GM12892 (cell line): ENCODE measurements at regions not wholly inside any gene's neighbourhood (a gene's known extent, or its start where the extent isn't known, plus 50 kb on each side); places are given as distances from the start of the nearest gene placed in this dataset.

Experiments
- DNase-seq: peaks from one replicate; pipeline ENCODE4 v3.0.0; 2011; ENCODE audit not compliant: insufficient read length
- FAIRE-seq: peaks from 2 replicates; lab custom pipeline; 2011; peaks lifted over from hg19 to GRCh38; lab: Jason Lieb, UNC
- POLR2A ChIP-seq: IDR thresholded peaks from 2 replicates; pipeline ENCODE4 v1.6.1; 2011; ENCODE audit warnings: low read depth, low read length, control low read depth
- POLR2AphosphoS5 ChIP-seq: IDR thresholded peaks from 2 replicates; pipeline ENCODE4 v1.6.1; 2011; ENCODE audit warnings: low read depth, low read length, control low read depth
- TAF1 ChIP-seq: IDR thresholded peaks from 2 replicates; pipeline ENCODE4 v1.6.1; 2011; ENCODE audit warnings: low read depth, mild to moderate bottlenecking, control low read depth, low read length, borderline replicate concordance

GRCh38 chr2:42877511-42877910 is 85.1 kb upstream of the HAAO start:
- TF ChIP-seq POLR2A (no peak), POLR2AphosphoS5 (no peak), TAF1 (no peak)
- DNase-seq (no peak), FAIRE-seq (no peak)

GRCh38 chr2:42876326-42876751 is 84.0 kb upstream of the HAAO start:
- no peak for DNase-seq

GRCh38 chr2:42875880-42876279 is 83.5 kb upstream of the HAAO start:
- FAIRE-seq (no peak), DNase-seq (no peak)
- no peak for TF ChIP-seq POLR2AphosphoS5
- TF ChIP-seq POLR2A, result no peak
- no peak for TF ChIP-seq TAF1

More at GRCh38 chr2:42876326-42876751, 84.0 kb upstream of the HAAO start:
- no peak for FAIRE-seq
- TF ChIP-seq POLR2A, result no peak
- TF ChIP-seq TAF1, result no peak
- no peak for TF ChIP-seq POLR2AphosphoS5

GRCh38 chr2:42874949-42875801 is 82.8 kb upstream of the HAAO start:
- FAIRE-seq (no peak), DNase-seq (no peak)
- TF ChIP-seq TAF1 (no peak), POLR2AphosphoS5 (no peak), POLR2A (no peak)

- TF ChIP-seq TAF1 (no peak), POLR2A (no peak), POLR2AphosphoS5 (no peak)
- DNase-seq, result no peak
- no peak for FAIRE-seq
Observed at GRCh38 chr2:42872721-42873120, 80.3 kb upstream of the HAAO start.

- no peak for DNase-seq
- no peak for FAIRE-seq
- TF ChIP-seq POLR2A (no peak), POLR2AphosphoS5 (no peak), TAF1 (no peak)
Observed at GRCh38 chr2:42871372-42871771, 79.0 kb upstream of the HAAO start.

- FAIRE-seq (no peak), DNase-seq (no peak)
- no peak for TF ChIP-seq POLR2A
- no peak for TF ChIP-seq POLR2AphosphoS5
- no peak for TF ChIP-seq TAF1
Observed at GRCh38 chr2:42868874-42869273, 76.5 kb upstream of the HAAO start.

- no peak for DNase-seq
- TF ChIP-seq POLR2AphosphoS5 (no peak), TAF1 (no peak), POLR2A (no peak)
- FAIRE-seq, result no peak
Observed at GRCh38 chr2:42868096-42868495, 75.7 kb upstream of the HAAO start.

GRCh38 chr2:42867093-42868065 is 75.0 kb upstream of the HAAO start:
- TF ChIP-seq TAF1 (no peak), POLR2A (no peak), POLR2AphosphoS5 (no peak)
- no peak for FAIRE-seq

GRCh38 chr2:42865884-42866881 is 73.8 kb upstream of the HAAO start:
- TF ChIP-seq POLR2AphosphoS5 (no peak), TAF1 (no peak), POLR2A (no peak)
- DNase-seq (no peak), FAIRE-seq (no peak)

More at GRCh38 chr2:42867093-42868065, 75.0 kb upstream of the HAAO start:
- no peak for DNase-seq
